ENCODE measurements at regions not wholly inside any gene's neighbourhood (a gene's known extent, or its start where the extent isn't known, plus 50 kb on each side); places are given as distances from the start of the nearest gene placed in this dataset.

DNA sequence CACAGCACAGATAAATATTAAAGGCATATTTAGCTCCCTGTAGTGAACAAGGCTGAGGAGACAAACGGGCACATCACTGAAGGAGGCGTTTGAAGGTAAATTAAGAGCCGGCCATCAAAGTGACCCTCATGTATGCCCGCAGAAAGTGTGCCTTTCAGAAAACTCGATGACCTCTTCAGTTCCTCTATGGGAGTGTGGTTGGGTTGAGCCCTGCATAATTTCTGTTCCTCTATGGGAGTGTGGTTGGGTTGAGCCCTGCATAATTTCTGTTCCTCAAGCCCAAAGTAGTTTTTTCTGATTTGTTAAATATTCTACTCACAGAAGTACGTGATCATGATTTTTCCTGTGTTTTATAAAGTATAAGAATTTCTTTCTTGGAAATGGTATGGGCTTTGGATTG lies 568.5 kb downstream of the TSN start:
- Histone ChIP-seq H3K4me3 (ENCODE audit: low read depth, low read length) (no peak overlapping the region), H3K27me3 (replicated peaks; ENCODE audit: control insufficient read depth, insufficient read depth, low read length) (no peaks in the 10 kb centered on the region), H3K36me3 (ENCODE audit: control insufficient read depth, insufficient read depth, low read length) (no peaks in the 10 kb centered on the region), H3K4me1 (no peaks in the 10 kb centered on the region), H3K9me3 (no peaks in the 10 kb centered on the region)
- Mint-ChIP-seq H3K4me3 (ENCODE audit: unreplicated experiment) (no peak overlapping the region), H3K9me3 (ENCODE audit: unreplicated experiment) (no peaks in the 10 kb centered on the region), H3K27ac (ENCODE audit: unreplicated experiment) (no peak overlapping the region), H3K36me3 (ENCODE audit: insufficient read depth, unreplicated experiment) (no peaks in the 10 kb centered on the region), H3K27me3 (ENCODE audit: insufficient read depth, unreplicated experiment) (peaks cover 8% of the 10 kb centered on the region), H3K4me1 (ENCODE audit: low read depth, unreplicated experiment) (no peaks in the 10 kb centered on the region)
- intact Hi-C loops (cut with micrococcal nuclease; ENCODE audit: unreplicated experiment), result no loop called here
- ChIA-PET CTCF (no interaction called here), POLR2A (no interaction called here)
- DNase-seq, result no peak
- no TSS peak for BruUV-seq (replicated peaks)
- TF ChIP-seq, protein P1, sequence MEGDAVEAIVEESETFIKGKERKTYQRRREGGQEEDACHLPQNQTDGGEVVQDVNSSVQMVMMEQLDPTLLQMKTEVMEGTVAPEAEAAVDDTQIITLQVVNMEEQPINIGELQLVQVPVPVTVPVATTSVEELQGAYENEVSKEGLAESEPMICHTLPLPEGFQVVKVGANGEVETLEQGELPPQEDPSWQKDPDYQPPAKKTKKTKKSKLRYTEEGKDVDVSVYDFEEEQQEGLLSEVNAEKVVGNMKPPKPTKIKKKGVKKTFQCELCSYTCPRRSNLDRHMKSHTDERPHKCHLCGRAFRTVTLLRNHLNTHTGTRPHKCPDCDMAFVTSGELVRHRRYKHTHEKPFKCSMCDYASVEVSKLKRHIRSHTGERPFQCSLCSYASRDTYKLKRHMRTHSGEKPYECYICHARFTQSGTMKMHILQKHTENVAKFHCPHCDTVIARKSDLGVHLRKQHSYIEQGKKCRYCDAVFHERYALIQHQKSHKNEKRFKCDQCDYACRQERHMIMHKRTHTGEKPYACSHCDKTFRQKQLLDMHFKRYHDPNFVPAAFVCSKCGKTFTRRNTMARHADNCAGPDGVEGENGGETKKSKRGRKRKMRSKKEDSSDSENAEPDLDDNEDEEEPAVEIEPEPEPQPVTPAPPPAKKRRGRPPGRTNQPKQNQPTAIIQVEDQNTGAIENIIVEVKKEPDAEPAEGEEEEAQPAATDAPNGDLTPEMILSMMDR (IDR thresholded peaks at IDR 0.05; ENCODE audit: insufficient read depth in 1 of 2, low read depth in 1 of 2, low read length in 1 of 2, severe bottlenecking in 1 of 2, unreplicated experiment in 1 of 2), result no peak

DNA sequence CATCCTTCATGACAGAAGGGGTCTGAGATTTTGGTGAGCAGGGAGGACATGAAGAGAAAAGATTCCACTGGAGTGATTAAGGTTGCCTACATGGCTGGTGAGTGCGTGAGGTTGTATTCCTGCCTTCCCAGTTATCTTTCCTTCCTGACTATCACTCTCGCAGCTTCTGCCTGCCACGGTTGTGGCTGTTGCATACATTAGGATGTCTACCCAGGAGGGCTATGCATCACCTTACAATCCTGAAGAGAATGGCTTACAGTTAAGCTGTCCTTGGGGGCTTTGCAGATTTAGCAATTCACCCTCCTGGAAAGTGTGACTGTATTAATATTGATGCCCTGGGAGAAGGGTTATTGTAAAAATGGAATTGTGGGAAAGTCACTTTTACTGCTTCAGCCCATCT lies 571.0 kb downstream of the TSN start:
- POLR2A ChIA-PET, result no interaction called here
- Histone ChIP-seq H3K36me3 (ENCODE audit: control insufficient read depth, insufficient read depth, low read length) (no peaks in the 10 kb centered on the region), H3K4me1 (no peaks in the 10 kb centered on the region), H3K4me3 (ENCODE audit: low read depth, low read length) (no peak overlapping the region), H3K9me3 (no peaks in the 10 kb centered on the region), H3K27me3 (replicated peaks; ENCODE audit: control insufficient read depth, insufficient read depth, low read length) (no peaks in the 10 kb centered on the region)
- H3K9me3 Mint-ChIP-seq (ENCODE audit: unreplicated experiment), result no peaks in the 10 kb centered on the region
- H3K36me3 Mint-ChIP-seq (ENCODE audit: insufficient read depth, unreplicated experiment), result no peaks in the 10 kb centered on the region
- DNase-seq, result no peak
- H3K27me3 Mint-ChIP-seq (ENCODE audit: insufficient read depth, unreplicated experiment), result peaks cover 11% of the 10 kb centered on the region
- no peak overlapping the region for H3K4me3 Mint-ChIP-seq (ENCODE audit: unreplicated experiment)
- TF ChIP-seq, protein P1 (IDR thresholded peaks at IDR 0.05; ENCODE audit: insufficient read depth in 1 of 2, low read depth in 1 of 2, low read length in 1 of 2, severe bottlenecking in 1 of 2, unreplicated experiment in 1 of 2), result no peak
- intact Hi-C loops (cut with micrococcal nuclease; ENCODE audit: unreplicated experiment), result no loop called here
- H3K27ac Mint-ChIP-seq (ENCODE audit: unreplicated experiment), result no peak overlapping the region
- CTCF ChIA-PET, result no interaction called here
- no peaks in the 10 kb centered on the region for H3K4me1 Mint-ChIP-seq (ENCODE audit: low read depth, unreplicated experiment)
- no TSS peak for BruUV-seq (replicated peaks)

DNA sequence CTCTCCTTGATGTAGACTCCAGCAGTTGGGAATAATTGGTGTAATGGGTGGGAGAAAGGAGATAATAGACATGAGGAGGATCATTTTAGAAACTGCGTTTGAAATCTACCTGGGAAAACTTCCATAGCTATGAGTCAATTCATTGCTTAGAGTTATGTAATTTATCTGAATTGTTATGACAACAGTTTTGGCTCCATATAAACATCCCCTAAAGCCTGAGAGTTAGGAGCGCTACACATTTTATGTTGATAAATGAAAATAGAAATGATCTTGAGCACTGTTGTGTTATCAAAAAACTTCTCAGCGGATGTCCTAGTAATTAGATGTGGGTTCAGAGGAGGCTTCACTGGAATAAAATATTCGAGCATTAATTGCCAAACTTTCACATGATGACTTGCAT lies 573.4 kb downstream of the TSN start:
- no peak overlapping the region for H3K27ac Mint-ChIP-seq (ENCODE audit: unreplicated experiment)
- no peak overlapping the region for H3K4me3 ChIP-seq (ENCODE audit: low read depth, low read length)
- ChIA-PET POLR2A (no interaction called here), CTCF (no interaction called here)
- H3K27me3 ChIP-seq (replicated peaks; ENCODE audit: control insufficient read depth, insufficient read depth, low read length), result no peaks in the 10 kb centered on the region
- H3K4me1 ChIP-seq, result no peaks in the 10 kb centered on the region
- no peaks in the 10 kb centered on the region for H3K9me3 Mint-ChIP-seq (ENCODE audit: unreplicated experiment)
- H3K36me3 Mint-ChIP-seq (ENCODE audit: insufficient read depth, unreplicated experiment), result no peaks in the 10 kb centered on the region
- no peak for DNase-seq
- H3K4me3 Mint-ChIP-seq (ENCODE audit: unreplicated experiment), result no peak overlapping the region
- H3K36me3 ChIP-seq (ENCODE audit: control insufficient read depth, insufficient read depth, low read length), result no peaks in the 10 kb centered on the region
- H3K27me3 Mint-ChIP-seq (ENCODE audit: insufficient read depth, unreplicated experiment), result peaks cover 18% of the 10 kb centered on the region
- intact Hi-C loops (cut with micrococcal nuclease; ENCODE audit: unreplicated experiment), result no loop called here
- TF ChIP-seq, protein P1 (IDR thresholded peaks at IDR 0.05; ENCODE audit: insufficient read depth in 1 of 2, low read depth in 1 of 2, low read length in 1 of 2, severe bottlenecking in 1 of 2, unreplicated experiment in 1 of 2), result no peak
- no peaks in the 10 kb centered on the region for H3K9me3 ChIP-seq
- no peaks in the 10 kb centered on the region for H3K4me1 Mint-ChIP-seq (ENCODE audit: low read depth, unreplicated experiment)
- no TSS peak for BruUV-seq (replicated peaks)
